MM.1S (cell line): ENCODE measurements at regions not wholly inside any gene's neighbourhood (a gene's known extent, or its start where the extent isn't known, plus 50 kb on each side); places are given as distances from the start of the nearest gene placed in this dataset.

Experiments
- DNase-seq: peaks from one replicate; pipeline ENCODE4 v3.0.0-alpha.2; 2015
- H2AFZ ChIP-seq: fragments of 300-600 bp; sonication (generic); 2 replicates; pipeline ENCODE4 v1.6.0; 2016; ENCODE audit warnings: antibody characterized with exemption, low read length
- H3F3A ChIP-seq: fragments of 300-600 bp; sonication (generic); 2 replicates; pipeline ENCODE4 v1.6.1; 2016; ENCODE audit warnings: mild to moderate bottlenecking, antibody characterized with exemption, low read length, moderate library complexity, mixed read lengths; ENCODE audit not compliant: insufficient read depth
- H3K27ac ChIP-seq: fragments of 300-600 bp; sonication (generic); 2 replicates; pipeline ENCODE4 v1.5.1; 2016; ENCODE audit warnings: mild to moderate bottlenecking, low read length
- H3K27me3 ChIP-seq: fragments of 300-600 bp; sonication (generic); replicated peaks from 2 replicates; pipeline ENCODE4 v1.6.0; 2016; ENCODE audit warnings: low read length; ENCODE audit not compliant: insufficient read depth
- H3K36me3 ChIP-seq: fragments of 300-600 bp; sonication (generic); replicated peaks from 2 replicates; pipeline ENCODE4 v1.6.1; 2016; ENCODE audit warnings: mild to moderate bottlenecking, low read length, mixed read lengths; ENCODE audit not compliant: insufficient read depth
- H3K4me1 ChIP-seq: fragments of 300-600 bp; sonication (generic); 2 replicates; pipeline ENCODE4 v1.6.1; 2016; ENCODE audit warnings: low read length, mixed read lengths
- H3K4me2 ChIP-seq: fragments of 300-600 bp; sonication (generic); 2 replicates; pipeline ENCODE4 v1.6.0; 2016; ENCODE audit warnings: low read depth, low read length
- H3K4me3 ChIP-seq: fragments of 300-600 bp; sonication (generic); 2 replicates; pipeline ENCODE4 v1.5.1; 2016; ENCODE audit warnings: low read length, mixed read lengths
- H3K79me2 ChIP-seq: fragments of 300-600 bp; sonication (generic); 2 replicates; pipeline ENCODE4 v1.6.1; 2016; ENCODE audit warnings: mixed run types, low read length, mixed read lengths
- H3K9ac ChIP-seq: fragments of 300-600 bp; sonication (generic); 2 replicates; pipeline ENCODE4 v1.6.1; 2016; ENCODE audit warnings: low read length, mixed read lengths
- H3K9me2 ChIP-seq: fragments of 300-600 bp; sonication (generic); replicated peaks from 2 replicates; pipeline ENCODE4 v1.6.1; 2016; ENCODE audit warnings: mild to moderate bottlenecking, low read length, mixed read lengths; ENCODE audit not compliant: insufficient read depth
- H3K9me3 ChIP-seq: fragments of 300-600 bp; sonication (generic); replicated peaks from 2 replicates; pipeline ENCODE4 v1.6.1; 2016; ENCODE audit warnings: mild to moderate bottlenecking, low read length, mixed read lengths; ENCODE audit not compliant: insufficient read depth
- H4K20me1 ChIP-seq: fragments of 300-600 bp; sonication (generic); 2 replicates; pipeline ENCODE4 v1.6.1; 2016; ENCODE audit warnings: mild to moderate bottlenecking, low read length, moderate library complexity, mixed read lengths; ENCODE audit not compliant: insufficient read depth
- EZH2 ChIP-seq: fragments of 300-600 bp; sonication (generic); optimal IDR thresholded peaks from 2 replicates; pipeline ENCODE3; 2017; ENCODE audit warnings: low read depth, mild to moderate bottlenecking, antibody characterized with exemption, low read length, mixed read lengths
- EZH2phosphoT487 ChIP-seq: fragments of 300-600 bp; sonication (generic); IDR thresholded peaks from 2 replicates; pipeline ENCODE4 v1.6.1; 2018; ENCODE audit warnings: antibody characterized with exemption, low read length
- TF ChIP-seq, protein P1 (sequence below): fragments of 300-600 bp; sonication (generic); IDR thresholded peaks from 2 replicates; pipeline ENCODE4 v1.5.1; 2016; ENCODE audit warnings: antibody characterized with exemption, low read length, mixed read lengths

DNA sequence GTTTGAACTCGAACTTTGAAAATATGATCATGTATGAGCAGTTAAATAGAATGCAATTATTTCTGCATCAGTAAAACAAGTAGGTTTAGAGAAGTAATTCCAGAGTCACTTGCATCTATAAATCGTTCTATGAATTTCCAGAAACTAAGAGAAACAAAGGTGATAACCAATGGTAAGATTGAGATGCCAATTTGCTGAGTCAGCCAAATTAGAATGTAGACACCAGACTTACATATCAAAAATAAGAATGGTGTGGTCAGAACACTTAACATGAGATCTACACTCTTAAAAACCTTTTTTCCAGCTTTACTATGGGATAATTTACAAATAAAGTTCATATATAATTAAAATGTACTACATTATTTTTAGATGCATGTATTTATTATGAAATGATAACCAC is 1435.9 kb downstream of the OTOL1 start:
- H3K9me3 ChIP-seq, result no peaks in the 10 kb centered on the region
- H4K20me1 ChIP-seq, result no peaks in the 10 kb centered on the region
- no peak overlapping the region for H3K27ac ChIP-seq
- no peak for DNase-seq
- H3K79me2 ChIP-seq, result no peaks in the 10 kb centered on the region
- TF ChIP-seq EZH2phosphoT487 (no peak), EZH2 (no peak)
- TF ChIP-seq, protein P1, sequence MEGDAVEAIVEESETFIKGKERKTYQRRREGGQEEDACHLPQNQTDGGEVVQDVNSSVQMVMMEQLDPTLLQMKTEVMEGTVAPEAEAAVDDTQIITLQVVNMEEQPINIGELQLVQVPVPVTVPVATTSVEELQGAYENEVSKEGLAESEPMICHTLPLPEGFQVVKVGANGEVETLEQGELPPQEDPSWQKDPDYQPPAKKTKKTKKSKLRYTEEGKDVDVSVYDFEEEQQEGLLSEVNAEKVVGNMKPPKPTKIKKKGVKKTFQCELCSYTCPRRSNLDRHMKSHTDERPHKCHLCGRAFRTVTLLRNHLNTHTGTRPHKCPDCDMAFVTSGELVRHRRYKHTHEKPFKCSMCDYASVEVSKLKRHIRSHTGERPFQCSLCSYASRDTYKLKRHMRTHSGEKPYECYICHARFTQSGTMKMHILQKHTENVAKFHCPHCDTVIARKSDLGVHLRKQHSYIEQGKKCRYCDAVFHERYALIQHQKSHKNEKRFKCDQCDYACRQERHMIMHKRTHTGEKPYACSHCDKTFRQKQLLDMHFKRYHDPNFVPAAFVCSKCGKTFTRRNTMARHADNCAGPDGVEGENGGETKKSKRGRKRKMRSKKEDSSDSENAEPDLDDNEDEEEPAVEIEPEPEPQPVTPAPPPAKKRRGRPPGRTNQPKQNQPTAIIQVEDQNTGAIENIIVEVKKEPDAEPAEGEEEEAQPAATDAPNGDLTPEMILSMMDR, result no peak
- H3K4me2 ChIP-seq, result no peak overlapping the region
- H3K9ac ChIP-seq, result no peak overlapping the region
- no peaks in the 10 kb centered on the region for H3F3A ChIP-seq
- no peaks in the 10 kb centered on the region for H3K36me3 ChIP-seq
- no peak overlapping the region for H2AFZ ChIP-seq
- H3K4me1 ChIP-seq, result no peaks in the 10 kb centered on the region
- no peak overlapping the region for H3K4me3 ChIP-seq
- H3K9me2 ChIP-seq, result no peaks in the 10 kb centered on the region
- H3K27me3 ChIP-seq, result no peaks in the 10 kb centered on the region

- Histone ChIP-seq H3K79me2 (no peaks in the 10 kb centered on the region), H4K20me1 (no peaks in the 10 kb centered on the region), H3K9me3 (no peaks in the 10 kb centered on the region), H3K9me2 (no peaks in the 10 kb centered on the region), H2AFZ (no peak overlapping the region), H3K4me1 (no peaks in the 10 kb centered on the region), H3K4me2 (no peak overlapping the region), H3K36me3 (no peaks in the 10 kb centered on the region), H3K4me3 (no peak overlapping the region), H3K27me3 (no peaks in the 10 kb centered on the region), H3K9ac (no peak overlapping the region), H3F3A (no peaks in the 10 kb centered on the region), H3K27ac (no peak overlapping the region)
- DNase-seq, result no peak
- TF ChIP-seq EZH2phosphoT487 (no peak), EZH2 (no peak)
- TF ChIP-seq, protein P1, result no peak
These were observed 1437.0 kb downstream of the OTOL1 start for GRCh38 chr3:162933656-162934055.

- no peak overlapping the region for H3K27ac ChIP-seq
- no peak overlapping the region for H2AFZ ChIP-seq
- H3F3A ChIP-seq, result no peaks in the 10 kb centered on the region
- no peak overlapping the region for H3K9ac ChIP-seq
- TF ChIP-seq EZH2 (no peak), EZH2phosphoT487 (no peak)
- H3K4me3 ChIP-seq, result no peak overlapping the region
- no peaks in the 10 kb centered on the region for H4K20me1 ChIP-seq
- no peaks in the 10 kb centered on the region for H3K79me2 ChIP-seq
- no peaks in the 10 kb centered on the region for H3K4me1 ChIP-seq
- H3K4me2 ChIP-seq, result no peak overlapping the region
- H3K9me3 ChIP-seq, result no peaks in the 10 kb centered on the region
- no peak for DNase-seq
- H3K9me2 ChIP-seq, result no peaks in the 10 kb centered on the region
- H3K27me3 ChIP-seq, result no peaks in the 10 kb centered on the region
- H3K36me3 ChIP-seq, result no peaks in the 10 kb centered on the region
These were observed 1440.1 kb downstream of the OTOL1 start for GRCh38 chr3:162936706-162937105.

DNA sequence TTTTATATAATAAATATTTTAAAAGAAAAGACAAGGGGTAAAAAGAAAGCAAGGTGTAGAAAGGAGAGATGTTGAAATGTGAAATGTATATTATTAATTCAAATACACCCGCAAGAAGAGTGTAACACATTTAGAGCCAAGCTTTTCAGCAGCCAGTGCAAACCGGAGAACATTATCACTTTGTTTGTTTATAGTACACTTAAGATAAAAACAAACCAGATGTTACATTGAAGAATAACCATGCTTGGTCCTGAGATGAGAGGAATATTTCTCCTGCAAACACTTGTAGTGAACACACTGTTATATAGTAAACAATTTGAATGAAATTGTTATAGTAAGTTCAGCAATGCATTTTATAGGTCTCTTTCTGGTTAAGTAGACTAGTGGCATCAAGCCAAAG is 1441.5 kb downstream of the OTOL1 start:
- Histone ChIP-seq H3K4me1 (no peaks in the 10 kb centered on the region), H3K27me3 (no peaks in the 10 kb centered on the region), H3F3A (no peaks in the 10 kb centered on the region), H4K20me1 (no peaks in the 10 kb centered on the region), H3K79me2 (no peaks in the 10 kb centered on the region), H2AFZ (no peak overlapping the region), H3K9me2 (no peaks in the 10 kb centered on the region), H3K27ac (no peak overlapping the region), H3K4me3 (no peak overlapping the region), H3K36me3 (no peaks in the 10 kb centered on the region), H3K4me2 (no peak overlapping the region), H3K9me3 (no peaks in the 10 kb centered on the region), H3K9ac (no peak overlapping the region)
- no peak for TF ChIP-seq EZH2phosphoT487
- TF ChIP-seq, protein P1, result no peak
- TF ChIP-seq EZH2, result no peak
- DNase-seq, result no peak
